A673 (cell line): ENCODE measurements at regions not wholly inside any gene's neighbourhood (a gene's known extent, or its start where the extent isn't known, plus 50 kb on each side); places are given as distances from the start of the nearest gene placed in this dataset.

Experiments used
- BruUV-seq: library from RNA; stranded (reverse); fragments of 400-500 nt; replicated peaks from 2 replicates; lab custom pipeline; 2021; lab: Mats Ljungman, UMichigan
- CTCF ChIA-PET: fragments of 300-600 bp; sonication (Branson Sonifier 250); formaldehyde crosslinking; loops from one replicate; lab custom pipeline; 2022; ENCODE audit warnings: antibody characterized with exemption; lab: Charles Lee
- POLR2A ChIA-PET: fragments of 300-600 bp; sonication (Branson Sonifier 250); formaldehyde crosslinking; loops from one replicate; lab custom pipeline; 2022; ENCODE audit warnings: antibody characterized with exemption; ENCODE audit not compliant: low non-redundant PET; lab: Charles Lee
- DNase-seq: peaks from one replicate; pipeline ENCODE4 v3.0.0-alpha.2; 2015; ENCODE audit warnings: low spot score
- H3K27ac ChIP-seq: fragments of 200-600 bp; sonication (generic); 2 replicates; pipeline ENCODE4 v1.5.1; 2016; ENCODE audit warnings: mixed run types, low read depth, mild to moderate bottlenecking, mixed read lengths, antibody characterized with exemption, low read length; ENCODE audit not compliant: poor library complexity, severe bottlenecking
- H3K27me3 ChIP-seq: fragments of 200-600 bp; sonication (generic); replicated peaks from 2 replicates; pipeline ENCODE4 v1.6.1; 2017; ENCODE audit warnings: mixed run types, low read depth, mild to moderate bottlenecking, mixed read lengths, antibody characterized with exemption, low read length; ENCODE audit not compliant: insufficient read depth, poor library complexity
- H3K36me3 ChIP-seq: fragments of 200-600 bp; sonication (generic); 2 replicates; pipeline ENCODE4 v1.6.1; 2016; ENCODE audit warnings: mixed run types, mild to moderate bottlenecking, mixed read lengths, antibody characterized with exemption, low read length; ENCODE audit not compliant: insufficient read depth, poor library complexity, severe bottlenecking
- H3K4me1 ChIP-seq: fragments of 200-600 bp; sonication (generic); 2 replicates; pipeline ENCODE4 v1.6.1; 2017; ENCODE audit warnings: mixed run types, mild to moderate bottlenecking, mixed read lengths, antibody characterized with exemption, low read length; ENCODE audit not compliant: insufficient read depth, poor library complexity, severe bottlenecking
- H3K4me3 ChIP-seq: fragments of 200-600 bp; sonication (generic); 2 replicates; pipeline ENCODE4 v1.5.1; 2016; ENCODE audit warnings: low read depth, mixed run types, mild to moderate bottlenecking, mixed read lengths, low read length; ENCODE audit not compliant: poor library complexity, severe bottlenecking
- H3K9me3 ChIP-seq: fragments of 200-600 bp; sonication (generic); 2 replicates; pipeline ENCODE4 v1.6.1; 2016; ENCODE audit warnings: mixed run types, low read depth, mild to moderate bottlenecking, mixed read lengths, antibody characterized with exemption, low read length; ENCODE audit not compliant: poor library complexity, severe bottlenecking
- CTCF ChIP-seq: fragments of 300-800, 200-600 bp; sonication (generic); conservative IDR thresholded peaks from 2 replicates; pipeline ENCODE4 v1.5.1; 2017; ENCODE audit warnings: low read depth, mild to moderate bottlenecking, antibody characterized with exemption, low read length, moderate library complexity, mixed read lengths
- EZH2 ChIP-seq: fragments of 200-600 bp; sonication (generic); IDR thresholded peaks from 2 replicates; pipeline ENCODE4 v1.6.1; 2017; ENCODE audit warnings: borderline replicate concordance, low read depth, mild to moderate bottlenecking, mixed read lengths, antibody characterized with exemption, low read length; ENCODE audit not compliant: poor library complexity, severe bottlenecking
- intact Hi-C: fragments of 100-400 bp; cut with micrococcal nuclease; formaldehyde crosslinking; loops from one replicate; pipeline ENCODE4 v1.10.0; 2022; ENCODE audit not compliant: unreplicated experiment

GRCh38 chr6:117118490-117118889 lies 146.9 kb upstream of the VGLL2 start:
- intact Hi-C loops = no loop called here
- Histone ChIP-seq H3K4me3 (no peak overlapping the region), H3K27ac (no peak overlapping the region), H3K27me3 (no peaks in the 10 kb centered on the region), H3K9me3 (no peaks in the 10 kb centered on the region), H3K4me1 (no peaks in the 10 kb centered on the region), H3K36me3 (no peaks in the 10 kb centered on the region)
- no TSS peak for BruUV-seq
- ChIA-PET CTCF (no interaction called here), POLR2A (no interaction called here)
- TF ChIP-seq EZH2 (no peak), CTCF (no peak)
- no peak for DNase-seq

DNA sequence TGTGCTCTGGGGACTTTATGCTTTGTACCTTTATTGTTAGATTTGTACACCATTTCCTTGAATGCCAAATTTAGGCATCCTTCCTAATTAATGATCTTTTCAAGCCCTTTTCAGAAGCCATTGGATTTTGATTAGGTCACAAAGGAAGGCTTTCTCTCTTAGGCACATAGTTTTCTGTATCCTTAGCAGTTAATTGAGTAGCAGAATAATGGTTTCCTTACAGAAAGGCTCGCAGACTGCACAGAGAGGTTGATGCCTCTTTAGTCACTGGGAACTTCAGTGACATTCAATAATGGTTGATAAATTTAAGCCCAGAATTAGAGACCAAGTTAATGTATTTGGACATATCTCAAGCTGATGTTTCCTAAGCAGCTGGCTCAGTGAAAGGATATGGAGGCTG lies 139.1 kb upstream of the VGLL2 start:
- DNase-seq = no peak
- no peaks in the 10 kb centered on the region for H3K4me1 ChIP-seq
- ChIA-PET POLR2A (no interaction called here), CTCF (no interaction called here)
- no peak overlapping the region for H3K27ac ChIP-seq
- no peaks in the 10 kb centered on the region for H3K27me3 ChIP-seq
- no TSS peak for BruUV-seq
- H3K4me3 ChIP-seq = no peak overlapping the region
- H3K9me3 ChIP-seq = no peaks in the 10 kb centered on the region
- intact Hi-C loops = no loop called here
- H3K36me3 ChIP-seq = no peaks in the 10 kb centered on the region
- TF ChIP-seq CTCF (no peak), EZH2 (no peak)

DNA sequence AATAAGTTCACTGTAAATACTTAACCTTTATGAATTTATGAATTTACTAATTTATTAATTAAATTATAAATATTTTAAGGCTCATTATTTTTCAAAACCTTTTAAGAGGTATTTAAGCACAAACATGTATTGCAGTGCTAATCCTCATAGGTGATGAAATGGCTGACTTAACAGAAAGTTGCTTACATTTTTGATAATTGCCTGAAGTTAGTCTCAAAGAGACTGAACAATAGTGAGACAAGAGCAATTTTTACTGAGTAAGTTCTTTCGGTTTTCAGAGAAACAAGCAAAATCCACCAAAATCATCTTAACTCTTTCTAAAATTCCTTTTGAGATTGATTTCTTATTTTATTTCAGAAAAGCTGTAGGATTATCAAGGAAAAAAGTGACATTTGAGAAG lies 137.3 kb upstream of the VGLL2 start:
- BruUV-seq = no TSS peak
- TF ChIP-seq CTCF = no peak
- no peak for TF ChIP-seq EZH2
- Histone ChIP-seq H3K27me3 (no peaks in the 10 kb centered on the region), H3K4me3 (no peak overlapping the region), H3K4me1 (no peaks in the 10 kb centered on the region), H3K36me3 (no peaks in the 10 kb centered on the region), H3K9me3 (no peaks in the 10 kb centered on the region), H3K27ac (no peak overlapping the region)
- no peak for DNase-seq
- intact Hi-C loops = no loop called here
- ChIA-PET POLR2A (no interaction called here), CTCF (no interaction called here)
